Prostate gland (tissue), 2 donors: ENCODE measurements at regions not wholly inside any gene's neighbourhood (a gene's known extent, or its start where the extent isn't known, plus 50 kb on each side); places are given as distances from the start of the nearest gene placed in this dataset.

ENCODE experiments used
- DNase-seq: peaks from one replicate; pipeline ENCODE4 v3.0.0-alpha.2; 2019; ENCODE audit warnings: low spot score
- H3K27ac ChIP-seq, 2 donors: fragments of 200-600 bp; sonication (generic); 2 replicates each; pipeline ENCODE4 v1.5.1; 2017 to 2019
- H3K27me3 ChIP-seq: fragments of 200-600 bp; sonication (generic); replicated peaks from 2 replicates; pipeline ENCODE4 v1.5.1; 2019; ENCODE audit not compliant: insufficient read depth
- H3K36me3 ChIP-seq, 2 donors: fragments of 200-600 bp; sonication (generic); 1 replicate in 1 of 2; 2 replicates in 1 of 2; pipeline versions ENCODE4 v1.5.1 to v1.8.1; 2017 to 2019
- H3K4me1 ChIP-seq: fragments of 200-600 bp; sonication (generic); replicated peaks from 2 replicates; pipeline ENCODE4 v1.5.1; 2019
- H3K4me3 ChIP-seq, 2 donors: fragments of 200-600 bp; sonication (generic); 2 replicates each; pipeline ENCODE4 v1.5.1; 2017 to 2019
- H3K9me3 ChIP-seq: fragments of 200-600 bp; sonication (generic); 2 replicates; pipeline ENCODE4 v1.5.1; 2017
- CTCF ChIP-seq, 4 experiments: fragments of 200-600 bp in 2 of 4; fragments of 450-650 bp in 2 of 4; sonication (generic) in 2 of 4; IDR thresholded peaks; 1 replicate in 3 of 4; 2 replicates in 1 of 4; pipeline ENCODE4 v1.5.1; 2016 to 2019; ENCODE audit warnings: antibody characterized with exemption in 4 of 4, mild to moderate bottlenecking in 2 of 4, moderate library complexity in 2 of 4
- POLR2A ChIP-seq: fragments of 450-650 bp; IDR thresholded peaks from one replicate; pipeline ENCODE4 v1.6.1; 2016; ENCODE audit warnings: antibody characterized with exemption, mild to moderate bottlenecking
- POLR2AphosphoS5 ChIP-seq: sonication (generic); formaldehyde crosslinking; IDR thresholded peaks from one replicate; pipeline ENCODE4 v1.6.1; 2017; ENCODE audit warnings: antibody characterized with exemption
- WGBS: methylation state at CpG from one replicate; pipeline ENCODE4 v1.1.5; 2018; 5-methylcytosine and 5-hydroxymethylcytosine counted together
- intact Hi-C: fragments of 100-400 bp; cut with DNase I; formaldehyde crosslinking; loops from one replicate; pipeline ENCODE4 v1.14.2; 2022

GRCh38 chr21:33121715-33122475 lies 52.0 kb downstream of the OLIG1 start:
- intact Hi-C loops = loop anchor here (10.0 kb wide), 2 partner anchors 177 to 277 kb away; no protein-coding TSS in a partner anchor
- WGBS = 40% methylated on average over 13 of the region's 13 CpGs
- H3K4me3 ChIP-seq = peak overlapping the region in 1 of 2 donors; percentile 6
- TF ChIP-seq POLR2AphosphoS5 (peak; percentile 51), POLR2A (no peak), CTCF (IDR thresholded peaks at IDR 0.05) (no peak)
- peak overlapping the region; percentile 65 to 66 for H3K27ac ChIP-seq
- DNase-seq = peak; percentile 69
- H3K36me3 ChIP-seq = no peaks in the 10 kb centered on the region
- H3K27me3 ChIP-seq = no peaks in the 10 kb centered on the region
- no peaks in the 10 kb centered on the region for H3K9me3 ChIP-seq
- peaks cover 4% of the 10 kb centered on the region for H3K4me1 ChIP-seq

- intact Hi-C loops = loop anchor here (10.0 kb wide), 2 partner anchors 178 to 278 kb away; no protein-coding TSS in a partner anchor
- no peak for DNase-seq
- 91% methylated on average over 6 of the region's 6 CpGs for WGBS
- Histone ChIP-seq H3K36me3 (no peaks in the 10 kb centered on the region), H3K9me3 (no peaks in the 10 kb centered on the region), H3K4me3 (no peak overlapping the region), H3K27me3 (no peaks in the 10 kb centered on the region), H3K4me1 (peaks cover 4% of the 10 kb centered on the region), H3K27ac (no peak overlapping the region)
- TF ChIP-seq POLR2A (no peak), POLR2AphosphoS5 (no peak), CTCF (IDR thresholded peaks at IDR 0.05) (no peak)
These were observed 52.6 kb downstream of the OLIG1 start for GRCh38 chr21:33122507-33122906.

- DNase-seq = no peak
- Histone ChIP-seq H3K27ac (no peak overlapping the region), H3K9me3 (no peaks in the 10 kb centered on the region), H3K4me1 (peaks cover 4% of the 10 kb centered on the region), H3K4me3 (no peak overlapping the region), H3K36me3 (no peaks in the 10 kb centered on the region), H3K27me3 (no peaks in the 10 kb centered on the region)
- no peak for TF ChIP-seq POLR2A
- 66% methylated on average over 8 of the region's 8 CpGs for WGBS
- intact Hi-C loops = loop anchor here (10.0 kb wide), 2 partner anchors 179 to 279 kb away; no protein-coding TSS in a partner anchor
These were observed 53.6 kb downstream of the OLIG1 start for GRCh38 chr21:33123374-33124123.

GRCh38 chr21:33124889-33125288 lies 54.9 kb downstream of the OLIG1 start:
- H3K27me3 ChIP-seq = no peaks in the 10 kb centered on the region
- intact Hi-C loops = loop anchor here (10.0 kb wide), 2 partner anchors 180 to 280 kb away; no protein-coding TSS in a partner anchor
- no peak for DNase-seq
- WGBS = 78% methylated on average over 7 of the region's 7 CpGs
- H3K36me3 ChIP-seq = no peaks in the 10 kb centered on the region
- no peaks in the 10 kb centered on the region for H3K9me3 ChIP-seq
- peaks cover 4% of the 10 kb centered on the region for H3K4me1 ChIP-seq
- no peak for TF ChIP-seq POLR2AphosphoS5
- TF ChIP-seq POLR2A = no peak
- TF ChIP-seq CTCF (IDR thresholded peaks at IDR 0.05) = no peak
- H3K4me3 ChIP-seq = no peak overlapping the region
- no peak overlapping the region for H3K27ac ChIP-seq

GRCh38 chr21:33125680-33126375 lies 55.9 kb downstream of the OLIG1 start:
- H3K27me3 ChIP-seq = peaks cover 4% of the 10 kb centered on the region
- intact Hi-C loops = loop anchor here (10.0 kb wide), 2 partner anchors 181 to 281 kb away; no protein-coding TSS in a partner anchor

More at GRCh38 chr21:33125680-33126375, 55.9 kb downstream of the OLIG1 start:
- Histone ChIP-seq H3K4me1 (peaks cover 4% of the 10 kb centered on the region), H3K27ac (no peak overlapping the region), H3K36me3 (no peaks in the 10 kb centered on the region), H3K9me3 (no peaks in the 10 kb centered on the region), H3K4me3 (no peak overlapping the region)
- DNase-seq = no peak
- 81% methylated on average over 9 of the region's 9 CpGs for WGBS
- TF ChIP-seq POLR2AphosphoS5 = no peak
- TF ChIP-seq CTCF (IDR thresholded peaks at IDR 0.05) = no peak
- TF ChIP-seq POLR2A = no peak
